Neural progenitor cell (in vitro differentiated cells): ENCODE measurements at regions not wholly inside any gene's neighbourhood (a gene's known extent, or its start where the extent isn't known, plus 50 kb on each side); places are given as distances from the start of the nearest gene placed in this dataset.

Experiments
- DNase-seq: peaks from one replicate; pipeline ENCODE4 v3.0.0-alpha.2; 2016; ENCODE audit warnings: low spot score
- H2AFZ ChIP-seq: fragments of 200-600 bp; sonication (generic); replicated peaks from 2 replicates; pipeline ENCODE4 v1.6.1; 2016; ENCODE audit warnings: antibody characterized with exemption
- H3F3A ChIP-seq: fragments of 200-600 bp; sonication (generic); 2 replicates; pipeline ENCODE4 v1.6.1; 2016; ENCODE audit warnings: antibody characterized with exemption, low read depth
- H3K27ac ChIP-seq: fragments of 200-600 bp; sonication (generic); 2 replicates; pipeline ENCODE4 v1.5.1; 2016; ENCODE audit warnings: mild to moderate bottlenecking
- H3K27me3 ChIP-seq: fragments of 200-600 bp; sonication (generic); 2 replicates; pipeline ENCODE4 v1.6.1; 2016; ENCODE audit warnings: mild to moderate bottlenecking, moderate library complexity
- H3K36me3 ChIP-seq: fragments of 200-600 bp; sonication (generic); 2 replicates; pipeline ENCODE4 v1.5.1; 2016
- H3K4me1 ChIP-seq: fragments of 200-600 bp; sonication (generic); 2 replicates; pipeline ENCODE4 v1.6.1; 2016; ENCODE audit warnings: mixed run types
- H3K4me2 ChIP-seq: fragments of 200-600 bp; sonication (generic); 2 replicates; pipeline ENCODE4 v1.6.1; 2016
- H3K4me3 ChIP-seq: fragments of 200-600 bp; sonication (generic); 2 replicates; pipeline ENCODE4 v1.5.1; 2016
- H3K79me2 ChIP-seq: fragments of 200-600 bp; sonication (generic); 2 replicates; pipeline ENCODE4 v1.6.1; 2016; ENCODE audit warnings: low read depth
- H3K9ac ChIP-seq: fragments of 200-600 bp; sonication (generic); 2 replicates; pipeline ENCODE4 v1.6.1; 2016
- H3K9me3 ChIP-seq: fragments of 200-600 bp; sonication (generic); 2 replicates; pipeline ENCODE4 v1.5.1; 2016; ENCODE audit warnings: low read depth
- H4K20me1 ChIP-seq: fragments of 200-600 bp; sonication (generic); 2 replicates; pipeline ENCODE4 v1.6.1; 2016; ENCODE audit warnings: low read depth
- H3K27ac Mint-ChIP-seq: 3 replicates; pipeline ENCODE4 v1.8.0; 2021; ENCODE audit warnings: mixed read lengths
- H3K27me3 Mint-ChIP-seq: 2 replicates; pipeline ENCODE4 v1.8.0; 2022; ENCODE audit warnings: low read depth, mild to moderate bottlenecking, inconsistent platforms, moderate library complexity, mixed read lengths; ENCODE audit not compliant: insufficient read depth
- H3K36me3 Mint-ChIP-seq: 3 replicates; pipeline ENCODE4 v1.8.0; 2021; ENCODE audit warnings: mixed read lengths
- H3K4me1 Mint-ChIP-seq: 3 replicates; pipeline ENCODE4 v1.8.0; 2021; ENCODE audit warnings: mixed read lengths
- H3K4me3 Mint-ChIP-seq: 3 replicates; pipeline ENCODE4 v1.8.0; 2021; ENCODE audit warnings: mild to moderate bottlenecking, moderate library complexity, mixed read lengths
- H3K9me3 Mint-ChIP-seq: 3 replicates; pipeline ENCODE4 v1.8.0; 2020; ENCODE audit warnings: mixed read lengths
- EZH2 ChIP-seq: fragments of 200-600 bp; sonication (generic); IDR thresholded peaks from 2 replicates; pipeline ENCODE4 v1.6.1; 2017; ENCODE audit warnings: antibody characterized with exemption, mild to moderate bottlenecking, moderate library complexity
- EZH2phosphoT487 ChIP-seq: fragments of 200-600 bp; sonication (generic); IDR thresholded peaks from 2 replicates; pipeline ENCODE4 v1.6.1; 2017; ENCODE audit warnings: antibody characterized with exemption
- TF ChIP-seq, protein P1 (sequence below): fragments of 200-600 bp; sonication (generic); IDR thresholded peaks from 2 replicates; pipeline ENCODE4 v1.5.1; 2017; ENCODE audit warnings: antibody characterized with exemption, mild to moderate bottlenecking

DNA sequence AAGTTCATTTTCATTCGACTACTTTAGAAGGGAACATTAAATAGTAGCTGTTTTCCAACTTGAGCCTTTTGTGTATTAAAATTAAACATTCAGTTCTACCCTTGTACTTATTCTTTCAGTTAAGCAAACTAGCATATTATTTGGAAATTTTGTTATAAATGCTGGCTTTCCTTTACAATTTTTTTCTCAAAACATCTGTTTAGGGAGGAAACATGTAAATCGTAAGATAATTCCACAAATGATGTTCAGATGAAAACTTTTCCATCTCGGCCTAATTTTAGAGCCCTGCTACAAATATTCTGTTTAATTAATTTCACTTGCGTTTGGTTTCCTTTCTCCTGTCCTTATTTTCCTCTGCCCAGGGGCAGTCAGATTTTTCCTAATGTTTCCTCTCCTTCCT, 476.2 kb upstream of the RGMA start:
- Mint-ChIP-seq H3K27me3 (peaks cover 2% of the 10 kb centered on the region), H3K4me1 (peaks cover 19% of the 10 kb centered on the region), H3K9me3 (peaks cover under 1% of the 10 kb centered on the region), H3K36me3 (peaks cover 9% of the 10 kb centered on the region), H3K27ac (no peak overlapping the region), H3K4me3 (no peak overlapping the region)
- no peaks in the 10 kb centered on the region for H3K79me2 ChIP-seq
- no peaks in the 10 kb centered on the region for H3K9me3 ChIP-seq
- no peaks in the 10 kb centered on the region for H3K36me3 ChIP-seq
- no peak overlapping the region for H3K9ac ChIP-seq
- H3K4me1 ChIP-seq, result peaks cover 23% of the 10 kb centered on the region
- no peaks in the 10 kb centered on the region for H3K27me3 ChIP-seq
- no peak overlapping the region for H3K27ac ChIP-seq
- H2AFZ ChIP-seq, result peak overlapping the region; percentile 26
- TF ChIP-seq EZH2, result no peak
- TF ChIP-seq, protein P1, sequence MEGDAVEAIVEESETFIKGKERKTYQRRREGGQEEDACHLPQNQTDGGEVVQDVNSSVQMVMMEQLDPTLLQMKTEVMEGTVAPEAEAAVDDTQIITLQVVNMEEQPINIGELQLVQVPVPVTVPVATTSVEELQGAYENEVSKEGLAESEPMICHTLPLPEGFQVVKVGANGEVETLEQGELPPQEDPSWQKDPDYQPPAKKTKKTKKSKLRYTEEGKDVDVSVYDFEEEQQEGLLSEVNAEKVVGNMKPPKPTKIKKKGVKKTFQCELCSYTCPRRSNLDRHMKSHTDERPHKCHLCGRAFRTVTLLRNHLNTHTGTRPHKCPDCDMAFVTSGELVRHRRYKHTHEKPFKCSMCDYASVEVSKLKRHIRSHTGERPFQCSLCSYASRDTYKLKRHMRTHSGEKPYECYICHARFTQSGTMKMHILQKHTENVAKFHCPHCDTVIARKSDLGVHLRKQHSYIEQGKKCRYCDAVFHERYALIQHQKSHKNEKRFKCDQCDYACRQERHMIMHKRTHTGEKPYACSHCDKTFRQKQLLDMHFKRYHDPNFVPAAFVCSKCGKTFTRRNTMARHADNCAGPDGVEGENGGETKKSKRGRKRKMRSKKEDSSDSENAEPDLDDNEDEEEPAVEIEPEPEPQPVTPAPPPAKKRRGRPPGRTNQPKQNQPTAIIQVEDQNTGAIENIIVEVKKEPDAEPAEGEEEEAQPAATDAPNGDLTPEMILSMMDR, result no peak
- no peak for TF ChIP-seq EZH2phosphoT487
- no peaks in the 10 kb centered on the region for H3F3A ChIP-seq
- DNase-seq, result no peak
- no peak overlapping the region for H3K4me2 ChIP-seq
- H3K4me3 ChIP-seq, result no peak overlapping the region
- no peaks in the 10 kb centered on the region for H4K20me1 ChIP-seq

DNA sequence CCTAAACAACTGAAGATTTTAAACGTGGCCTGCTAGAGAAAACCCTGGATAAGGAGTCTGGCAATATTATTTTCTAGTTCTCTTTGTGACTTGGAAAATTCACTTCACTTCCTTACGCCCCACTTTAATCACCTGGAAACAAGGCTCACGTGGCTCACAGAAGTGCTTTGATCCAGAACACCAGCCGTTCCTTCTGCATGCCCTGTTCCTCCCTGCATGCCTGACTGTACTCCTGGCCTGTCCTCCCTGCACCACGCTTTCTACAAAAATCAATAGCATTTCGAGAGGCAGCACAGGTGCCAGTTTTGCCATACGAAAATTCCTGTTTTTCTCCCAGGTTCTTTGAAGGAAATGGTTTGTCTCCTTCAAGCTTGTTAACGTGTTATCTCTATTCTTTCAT, 474.2 kb upstream of the RGMA start:
- no peaks in the 10 kb centered on the region for H3K79me2 ChIP-seq
- no peak overlapping the region for H3K27ac ChIP-seq
- Mint-ChIP-seq H3K4me3 (no peak overlapping the region), H3K4me1 (peaks cover 19% of the 10 kb centered on the region), H3K27me3 (peaks cover 4% of the 10 kb centered on the region), H3K27ac (no peak overlapping the region), H3K9me3 (peaks cover 6% of the 10 kb centered on the region), H3K36me3 (peaks cover 15% of the 10 kb centered on the region)
- DNase-seq, result no peak
- H3K4me1 ChIP-seq, result peaks cover 23% of the 10 kb centered on the region
- H3K9me3 ChIP-seq, result no peaks in the 10 kb centered on the region
- no peak overlapping the region for H3K4me3 ChIP-seq
- TF ChIP-seq EZH2, result no peak
- TF ChIP-seq EZH2phosphoT487, result no peak
- TF ChIP-seq, protein P1, result no peak
- H2AFZ ChIP-seq, result no peak overlapping the region
- no peaks in the 10 kb centered on the region for H3F3A ChIP-seq
- H4K20me1 ChIP-seq, result no peaks in the 10 kb centered on the region
- H3K36me3 ChIP-seq, result no peaks in the 10 kb centered on the region
- H3K4me2 ChIP-seq, result no peak overlapping the region
- no peak overlapping the region for H3K9ac ChIP-seq
- H3K27me3 ChIP-seq, result no peaks in the 10 kb centered on the region

DNA sequence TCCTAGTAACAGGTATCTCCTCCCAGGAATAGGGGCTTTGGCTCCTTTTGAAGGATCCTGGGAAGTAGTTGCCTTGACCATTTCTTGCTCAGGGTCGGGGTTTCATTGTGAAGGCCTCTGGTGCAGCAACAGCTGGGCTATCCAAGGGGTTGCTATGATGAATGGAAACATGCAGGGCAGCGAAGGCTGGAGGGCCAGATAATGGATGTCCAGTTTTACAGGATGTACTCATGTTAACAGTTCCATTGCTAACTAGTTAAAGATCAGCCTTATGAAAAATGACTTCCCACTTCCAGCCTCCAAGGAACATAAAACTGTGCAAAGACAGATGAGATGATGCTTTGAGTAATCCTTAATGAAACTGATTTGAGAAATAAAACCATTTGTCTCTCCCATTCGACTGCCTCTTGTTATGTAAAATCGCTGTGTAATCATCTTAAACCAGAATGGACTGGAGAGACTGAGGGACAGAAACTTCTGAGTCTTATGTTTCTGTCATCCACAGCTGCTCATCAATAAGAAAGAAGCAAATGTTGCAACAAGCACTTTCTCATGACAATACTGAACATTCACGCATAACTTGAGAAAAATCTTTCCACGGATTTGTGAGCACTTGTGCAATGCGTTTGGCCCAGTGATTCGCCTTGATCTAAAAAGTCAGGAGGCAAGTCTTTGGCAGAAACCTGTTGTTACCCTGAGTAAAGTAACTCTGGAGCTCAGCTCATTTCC, 473.5 kb upstream of the RGMA start:
- peaks cover 15% of the 10 kb centered on the region for H3K36me3 Mint-ChIP-seq
- no peaks in the 10 kb centered on the region for H3K36me3 ChIP-seq
- peaks cover 19% of the 10 kb centered on the region for H3K4me1 Mint-ChIP-seq
- H3K9me3 Mint-ChIP-seq, result peaks cover 6% of the 10 kb centered on the region
- peaks cover 23% of the 10 kb centered on the region for H3K4me1 ChIP-seq
- H3K79me2 ChIP-seq, result no peaks in the 10 kb centered on the region
- H2AFZ ChIP-seq, result no peak overlapping the region
- no peak overlapping the region for H3K4me3 ChIP-seq
- no peak overlapping the region for H3K9ac ChIP-seq
- no peak overlapping the region for H3K4me2 ChIP-seq
- H3K4me3 Mint-ChIP-seq, result no peak overlapping the region
- no peak for DNase-seq
- peaks cover 4% of the 10 kb centered on the region for H3K27me3 Mint-ChIP-seq
- no peak overlapping the region for H3K27ac ChIP-seq
- H4K20me1 ChIP-seq, result no peaks in the 10 kb centered on the region
- TF ChIP-seq, protein P1, result no peak
- TF ChIP-seq EZH2phosphoT487, result no peak
- TF ChIP-seq EZH2, result no peak
- no peak overlapping the region for H3K27ac Mint-ChIP-seq
- H3K27me3 ChIP-seq, result no peaks in the 10 kb centered on the region
- H3F3A ChIP-seq, result no peaks in the 10 kb centered on the region
- H3K9me3 ChIP-seq, result no peaks in the 10 kb centered on the region
